GM12892 (cell line): ENCODE measurements at regions not wholly inside any gene's neighbourhood (a gene's known extent, or its start where the extent isn't known, plus 50 kb on each side); places are given as distances from the start of the nearest gene placed in this dataset.

Source experiments
- POLR2A ChIP-seq: IDR thresholded peaks from 2 replicates; pipeline ENCODE4 v1.6.1; 2011; ENCODE audit warnings: low read depth, low read length, control low read depth
- POLR2AphosphoS5 ChIP-seq: IDR thresholded peaks from 2 replicates; pipeline ENCODE4 v1.6.1; 2011; ENCODE audit warnings: low read depth, low read length, control low read depth
- TAF1 ChIP-seq: IDR thresholded peaks from 2 replicates; pipeline ENCODE4 v1.6.1; 2011; ENCODE audit warnings: low read depth, mild to moderate bottlenecking, control low read depth, low read length, borderline replicate concordance

DNA sequence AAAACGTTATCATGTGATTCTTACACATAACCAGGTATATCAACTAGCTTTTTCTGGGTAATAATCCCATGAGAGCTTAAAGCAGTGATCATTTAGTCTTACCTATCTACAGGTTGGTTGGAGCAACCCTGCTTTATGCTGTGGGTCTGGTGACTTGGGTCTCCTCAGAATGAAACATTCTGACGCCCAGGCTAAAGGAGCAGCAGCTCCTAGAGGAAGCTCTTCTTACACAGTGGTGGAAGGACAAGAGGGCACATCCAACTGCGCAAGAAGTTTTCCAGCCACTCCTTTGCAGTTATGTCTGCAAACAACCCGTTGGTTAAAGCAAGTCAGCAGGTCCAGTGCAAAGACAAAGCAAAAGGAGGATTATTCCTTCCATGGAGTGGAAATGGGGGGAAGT is 377.5 kb downstream of the EDEM1 start:
- TF ChIP-seq POLR2A (no peak), TAF1 (no peak), POLR2AphosphoS5 (no peak)
